ENCODE measurements at regions not wholly inside any gene's neighbourhood (a gene's known extent, or its start where the extent isn't known, plus 50 kb on each side); places are given as distances from the start of the nearest gene placed in this dataset.

DNA sequence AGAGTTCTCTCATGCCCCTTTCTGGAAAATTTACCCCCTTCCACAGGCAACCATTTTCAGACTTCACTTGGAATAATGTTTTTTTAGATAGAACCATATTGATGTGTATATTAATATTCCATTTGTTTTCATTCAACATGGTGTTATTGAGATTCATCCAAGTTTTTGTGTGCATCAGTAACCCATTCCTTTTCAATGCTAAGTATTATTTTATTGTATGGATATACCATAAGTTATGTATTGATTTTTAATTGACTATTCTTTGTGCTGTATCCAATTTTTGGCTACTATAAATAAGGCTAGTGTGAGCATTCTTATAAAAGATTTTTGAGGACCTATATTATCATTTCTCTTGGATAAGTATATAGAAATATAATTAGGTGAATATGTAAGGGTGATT is 1025.7 kb downstream of the GRM8 start:
- TF ChIP-seq, protein P1, sequence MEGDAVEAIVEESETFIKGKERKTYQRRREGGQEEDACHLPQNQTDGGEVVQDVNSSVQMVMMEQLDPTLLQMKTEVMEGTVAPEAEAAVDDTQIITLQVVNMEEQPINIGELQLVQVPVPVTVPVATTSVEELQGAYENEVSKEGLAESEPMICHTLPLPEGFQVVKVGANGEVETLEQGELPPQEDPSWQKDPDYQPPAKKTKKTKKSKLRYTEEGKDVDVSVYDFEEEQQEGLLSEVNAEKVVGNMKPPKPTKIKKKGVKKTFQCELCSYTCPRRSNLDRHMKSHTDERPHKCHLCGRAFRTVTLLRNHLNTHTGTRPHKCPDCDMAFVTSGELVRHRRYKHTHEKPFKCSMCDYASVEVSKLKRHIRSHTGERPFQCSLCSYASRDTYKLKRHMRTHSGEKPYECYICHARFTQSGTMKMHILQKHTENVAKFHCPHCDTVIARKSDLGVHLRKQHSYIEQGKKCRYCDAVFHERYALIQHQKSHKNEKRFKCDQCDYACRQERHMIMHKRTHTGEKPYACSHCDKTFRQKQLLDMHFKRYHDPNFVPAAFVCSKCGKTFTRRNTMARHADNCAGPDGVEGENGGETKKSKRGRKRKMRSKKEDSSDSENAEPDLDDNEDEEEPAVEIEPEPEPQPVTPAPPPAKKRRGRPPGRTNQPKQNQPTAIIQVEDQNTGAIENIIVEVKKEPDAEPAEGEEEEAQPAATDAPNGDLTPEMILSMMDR (IDR thresholded peaks at IDR 0.05; ENCODE audit: extremely low read depth, insufficient read depth, missing control alignments): no peak
- no peak for DNase-seq (ENCODE audit: low spot score)
- in situ Hi-C loops (cut with MboI; ENCODE audit: low pct_unique_long_range_greater_than_20kb, low sequenced_read_pairs, unreplicated experiment): no loop called here

DNA sequence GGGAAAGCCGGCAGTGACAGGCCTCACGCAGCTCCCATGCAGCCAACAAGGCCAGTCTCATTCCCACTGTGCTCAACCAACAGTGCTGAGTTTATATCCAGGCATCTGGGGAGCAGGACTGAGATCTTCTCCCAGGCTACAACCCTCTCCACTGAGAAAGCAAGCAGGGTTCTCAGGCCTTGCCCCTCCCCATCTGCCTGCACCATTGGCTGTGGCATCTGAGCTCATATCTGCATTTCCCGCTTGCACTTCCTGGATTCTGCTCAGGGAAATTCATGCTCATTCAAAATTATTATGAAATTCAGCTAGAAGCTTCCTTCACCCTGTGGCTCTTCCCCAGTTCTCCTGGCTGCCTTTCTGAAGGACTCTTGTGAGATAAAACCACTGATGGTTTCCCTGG is 1029.0 kb downstream of the GRM8 start:
- in situ Hi-C loops (cut with MboI; ENCODE audit: low pct_unique_long_range_greater_than_20kb, low sequenced_read_pairs, unreplicated experiment): no loop called here

DNA sequence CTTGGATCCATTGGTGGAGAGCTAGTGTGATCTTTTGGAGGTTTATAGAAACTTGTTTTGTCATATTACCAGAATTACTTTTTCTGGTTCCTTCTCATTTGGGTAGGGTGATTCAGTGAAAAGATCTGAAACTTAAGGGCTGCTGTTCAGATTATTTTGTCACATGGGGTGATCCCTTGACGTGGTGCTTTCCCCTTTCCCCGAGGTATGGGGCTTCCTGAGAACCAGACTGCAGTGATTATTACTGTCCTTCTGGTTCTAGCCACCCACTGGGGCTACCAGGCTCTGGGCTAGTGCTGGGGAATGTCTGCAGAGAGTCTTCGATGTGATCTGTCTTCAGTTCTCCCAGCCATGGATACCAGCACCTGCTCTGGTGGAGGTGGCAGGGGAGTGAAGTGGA is 1030.0 kb downstream of the GRM8 start:
- DNase-seq (ENCODE audit: low spot score): no peak
- TF ChIP-seq, protein P1 (IDR thresholded peaks at IDR 0.05; ENCODE audit: extremely low read depth, insufficient read depth, missing control alignments): no peak
- in situ Hi-C loops (cut with MboI; ENCODE audit: low pct_unique_long_range_greater_than_20kb, low sequenced_read_pairs, unreplicated experiment): no loop called here

More for the DNA sequence above, 1029.0 kb downstream of the GRM8 start:
- DNase-seq (ENCODE audit: low spot score): no peak
- TF ChIP-seq, protein P1 (IDR thresholded peaks at IDR 0.05; ENCODE audit: extremely low read depth, insufficient read depth, missing control alignments): no peak

DNA sequence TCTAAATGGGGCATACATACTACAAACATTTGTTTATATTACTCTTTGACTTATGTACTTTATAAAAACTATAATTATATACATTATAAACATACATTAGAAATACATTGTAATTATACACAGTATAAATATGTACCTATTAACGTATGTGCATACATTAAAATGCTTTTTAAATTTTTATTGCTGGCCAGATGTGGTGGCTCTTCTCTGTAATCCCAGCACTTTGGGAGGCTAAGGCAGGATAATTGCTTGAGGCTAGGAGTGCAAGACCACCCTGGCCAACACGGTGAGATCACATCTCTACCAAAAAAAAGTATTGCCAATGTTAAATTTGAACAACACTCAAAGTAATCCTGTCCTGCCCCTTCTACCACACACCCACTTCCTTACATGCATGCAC is 1037.0 kb downstream of the GRM8 start:
- TF ChIP-seq, protein P1 (IDR thresholded peaks at IDR 0.05; ENCODE audit: extremely low read depth, insufficient read depth, missing control alignments): no peak
- in situ Hi-C loops (cut with MboI; ENCODE audit: low pct_unique_long_range_greater_than_20kb, low sequenced_read_pairs, unreplicated experiment): no loop called here
- no peak for DNase-seq (ENCODE audit: low spot score)

DNA sequence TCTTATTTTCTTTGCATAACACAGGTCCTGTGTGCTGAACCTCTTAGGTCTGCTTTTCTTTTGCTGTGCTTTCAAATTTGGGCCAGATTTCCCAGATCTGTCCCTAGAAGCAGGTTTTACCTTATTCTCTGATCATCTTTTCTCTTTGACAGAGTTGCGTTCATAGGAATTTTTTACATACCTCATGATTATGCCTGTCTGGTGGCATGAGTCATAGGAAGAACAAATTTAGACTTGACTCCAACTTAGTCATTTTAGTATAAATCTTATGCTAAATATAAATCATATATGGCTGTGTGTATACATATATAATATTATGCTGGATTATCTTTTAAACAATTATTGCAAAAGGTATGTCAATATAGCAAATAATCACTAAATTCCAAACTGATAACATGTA is 1038.9 kb downstream of the GRM8 start:
- in situ Hi-C loops (cut with MboI; ENCODE audit: low pct_unique_long_range_greater_than_20kb, low sequenced_read_pairs, unreplicated experiment): no loop called here
- TF ChIP-seq, protein P1 (IDR thresholded peaks at IDR 0.05; ENCODE audit: extremely low read depth, insufficient read depth, missing control alignments): no peak
- no peak for DNase-seq (ENCODE audit: low spot score)

DNA sequence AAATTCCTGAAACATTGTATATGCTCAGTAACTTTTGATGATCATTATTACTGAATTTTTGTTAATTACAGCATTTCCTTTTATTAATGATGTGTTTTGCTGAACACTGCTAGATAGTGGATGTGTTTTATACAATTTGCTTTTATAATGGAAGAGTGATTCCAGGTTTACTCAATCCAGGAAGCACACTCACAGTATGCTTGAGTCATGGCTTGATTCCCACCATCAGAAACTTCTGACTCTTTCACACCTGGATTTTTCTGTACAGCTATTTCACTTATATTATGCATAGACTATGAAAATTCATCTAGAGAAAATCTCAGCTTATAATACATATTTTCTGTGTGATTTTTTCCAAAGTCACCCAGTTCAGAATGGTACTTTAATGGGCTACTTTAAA is 1040.9 kb downstream of the GRM8 start:
- DNase-seq (ENCODE audit: low spot score): no peak
- in situ Hi-C loops (cut with MboI; ENCODE audit: low pct_unique_long_range_greater_than_20kb, low sequenced_read_pairs, unreplicated experiment): no loop called here

More for the DNA sequence above, 1040.9 kb downstream of the GRM8 start:
- TF ChIP-seq, protein P1 (IDR thresholded peaks at IDR 0.05; ENCODE audit: extremely low read depth, insufficient read depth, missing control alignments): no peak
